SU-DHL-6 (cell line): ENCODE measurements at regions not wholly inside any gene's neighbourhood (a gene's known extent, or its start where the extent isn't known, plus 50 kb on each side); places are given as distances from the start of the nearest gene placed in this dataset.
"Not testable (repeated sequence)": the region's sequence is repeated elsewhere in the genome, so short reads cannot be mapped to it uniquely, and the experiment has no call there.

Experiments used
- H2AFZ ChIP-seq: fragments of 200-600 bp; sonication (generic); 2 replicates; pipeline ENCODE4 v1.6.1; 2014; ENCODE audit warnings: low read depth, mild to moderate bottlenecking, moderate library complexity, mixed read lengths, antibody characterized with exemption, low read length; ENCODE audit not compliant: severe bottlenecking
- H3F3A ChIP-seq: fragments of 200-600 bp; shearing (Covaris generic); 2 replicates; pipeline ENCODE4 v1.6.0; 2016; ENCODE audit warnings: antibody characterized with exemption, mild to moderate bottlenecking; ENCODE audit not compliant: insufficient read depth
- H3K27ac ChIP-seq: fragments of 200-600 bp; sonication (generic); 2 replicates; pipeline ENCODE4 v1.5.1; 2016; ENCODE audit warnings: low read depth, mild to moderate bottlenecking, low read length, moderate library complexity, mixed read lengths
- H3K27me3 ChIP-seq: fragments of 200-600 bp; sonication (generic), shearing (Covaris generic); 2 replicates; pipeline ENCODE4 v1.6.0; 2014; ENCODE audit warnings: mild to moderate bottlenecking, low read length
- H3K36me3 ChIP-seq: fragments of 200-600 bp; sonication (generic); 2 replicates; pipeline ENCODE4 v1.6.1; 2014; ENCODE audit warnings: mild to moderate bottlenecking, low read length, mixed read lengths
- H3K4me2 ChIP-seq: fragments of 300-600, 200-600 bp; shearing (Covaris generic), sonication (generic); 2 replicates; pipeline ENCODE4 v1.6.0; 2014; ENCODE audit warnings: low read length, low read depth, mild to moderate bottlenecking; ENCODE audit not compliant: poor library complexity, severe bottlenecking
- H3K4me3 ChIP-seq: fragments of 200-600 bp; sonication (generic); 2 replicates; pipeline ENCODE4 v1.5.1; 2014; ENCODE audit warnings: antibody characterized with exemption, low read length, mild to moderate bottlenecking, mixed read lengths; ENCODE audit not compliant: insufficient read depth, poor library complexity, severe bottlenecking
- H3K79me2 ChIP-seq: fragments of 200-600 bp; sonication (generic); 2 replicates; pipeline ENCODE4 v1.6.1; 2014; ENCODE audit warnings: mild to moderate bottlenecking, low read length, moderate library complexity; ENCODE audit not compliant: insufficient read depth
- H3K9ac ChIP-seq: fragments of 200-600 bp; sonication (generic); 2 replicates; pipeline ENCODE4 v1.7.0; 2014; ENCODE audit warnings: mild to moderate bottlenecking, low read length
- H3K9me2 ChIP-seq: fragments of 200-600 bp; sonication (generic); replicated peaks from 2 replicates; pipeline ENCODE4 v1.6.1; 2014; ENCODE audit warnings: low read length; ENCODE audit not compliant: insufficient read depth
- H3K9me3 ChIP-seq: fragments of 200-600 bp; sonication (generic); 2 replicates; pipeline ENCODE4 v1.6.1; 2014; ENCODE audit warnings: low read length, mixed read lengths; ENCODE audit not compliant: insufficient read depth
- H4K20me1 ChIP-seq: fragments of 200-600 bp; sonication (generic); 2 replicates; pipeline ENCODE4 v1.6.1; 2014; ENCODE audit warnings: low read depth, mild to moderate bottlenecking, antibody characterized with exemption, low read length, moderate library complexity, mixed read lengths
- CTCF ChIP-seq: fragments of 200-600 bp; sonication (generic); IDR thresholded peaks from one replicate; pipeline ENCODE4 v1.5.1; 2017; ENCODE audit warnings: antibody characterized with exemption, mild to moderate bottlenecking, low read length, moderate library complexity; ENCODE audit not compliant: insufficient read depth, poor library complexity, severe bottlenecking
- EZH2phosphoT487 ChIP-seq: fragments of 200-600 bp; sonication (generic), shearing (Covaris generic); conservative IDR thresholded peaks from 2 replicates; pipeline ENCODE4 v1.6.1; 2018; ENCODE audit warnings: mild to moderate bottlenecking, antibody characterized with exemption, low read length, moderate library complexity, mixed read lengths

- no peak for TF ChIP-seq EZH2phosphoT487
- TF ChIP-seq CTCF = no peak
- Histone ChIP-seq H3K4me2 (no peak overlapping the region), H3F3A (no peaks in the 10 kb centered on the region)
Measured at GRCh38 chr14:46432516-46432915, 219.1 kb downstream of the RPL10L start.

GRCh38 chr14:46417066-46417465, 234.5 kb downstream of the RPL10L start:
- Histone ChIP-seq H3K9ac (no peak overlapping the region), H4K20me1 (no peaks in the 10 kb centered on the region), H3K4me2 (no peak overlapping the region), H3K36me3 (no peaks in the 10 kb centered on the region), H3F3A (no peaks in the 10 kb centered on the region), H3K9me3 (peaks cover 8% of the 10 kb centered on the region; the same call in 1 of the 2 replicates), H3K27ac (no peak overlapping the region), H2AFZ (no peak overlapping the region), H3K27me3 (no peaks in the 10 kb centered on the region), H3K79me2 (no peaks in the 10 kb centered on the region), H3K4me3 (no peak overlapping the region), H3K9me2 (no peaks in the 10 kb centered on the region)
- TF ChIP-seq EZH2phosphoT487 (no peak), CTCF (no peak)

More at GRCh38 chr14:46432516-46432915, 219.1 kb downstream of the RPL10L start:
- Histone ChIP-seq H3K79me2 (no peaks in the 10 kb centered on the region), H3K9ac (no peak overlapping the region), H3K27me3 (no peaks in the 10 kb centered on the region), H3K4me3 (no peak overlapping the region), H3K27ac (no peak overlapping the region), H4K20me1 (no peaks in the 10 kb centered on the region), H3K36me3 (no peaks in the 10 kb centered on the region), H3K9me2 (no peaks in the 10 kb centered on the region), H3K9me3 (no peaks in the 10 kb centered on the region; the same call in 1 of the 2 replicates), H2AFZ (no peak overlapping the region)

- H3K9ac ChIP-seq = no peak overlapping the region
Measured at GRCh38 chr14:46404865-46405811, 246.4 kb downstream of the RPL10L start.

GRCh38 chr14:46402001-46402690, 249.4 kb downstream of the RPL10L start:
- H3K9ac ChIP-seq, H3K27me3 ChIP-seq, H3K79me2 ChIP-seq, H3K36me3 ChIP-seq, H3K4me3 ChIP-seq, H3F3A ChIP-seq, H3K4me2 ChIP-seq, H3K27ac ChIP-seq, H2AFZ ChIP-seq, H3K9me3 ChIP-seq, H3K9me2 ChIP-seq, H4K20me1 ChIP-seq: not testable (repeated sequence)

More at GRCh38 chr14:46404865-46405811, 246.4 kb downstream of the RPL10L start:
- Histone ChIP-seq H2AFZ (no peak overlapping the region), H3K27ac (no peak overlapping the region), H4K20me1 (no peaks in the 10 kb centered on the region), H3K79me2 (no peaks in the 10 kb centered on the region), H3K9me3 (no peaks in the 10 kb centered on the region), H3K4me2 (no peak overlapping the region), H3K27me3 (no peaks in the 10 kb centered on the region), H3F3A (no peaks in the 10 kb centered on the region), H3K4me3 (no peak overlapping the region), H3K36me3 (no peaks in the 10 kb centered on the region), H3K9me2 (no peaks in the 10 kb centered on the region)
- TF ChIP-seq EZH2phosphoT487 (no peak), CTCF (no peak)
